ENCODE measurements at regions not wholly inside any gene's neighbourhood (a gene's known extent, or its start where the extent isn't known, plus 50 kb on each side); places are given as distances from the start of the nearest gene placed in this dataset.

- Histone ChIP-seq H3K27me3 (ENCODE audit: insufficient read depth, insufficient read length) (no peaks in the 10 kb centered on the region), H3K36me3 (ENCODE audit: insufficient read depth, insufficient read length, low read length) (no peaks in the 10 kb centered on the region), H3K9me3 (ENCODE audit: insufficient read depth, low read length) (peaks cover 6% of the 10 kb centered on the region; the same call in 1 of the 2 replicates), H3K4me3 (ENCODE audit: insufficient read length, low read depth) (no peak overlapping the region), H3K4me1 (ENCODE audit: insufficient read depth, insufficient read length) (no peaks in the 10 kb centered on the region), H3K9ac (ENCODE audit: insufficient read length, low read depth) (no peak overlapping the region)
- TF ChIP-seq ZNF274 (IDR thresholded peaks at IDR 0.05; ENCODE audit: low read depth, low read length) (no peak), SUZ12 (IDR thresholded peaks at IDR 0.05; ENCODE audit: extremely low read depth, insufficient read depth, insufficient read length) (no peak), YY1 (IDR thresholded peaks at IDR 0.05; ENCODE audit: insufficient read depth, insufficient read length) (no peak)
- no peak for DNase-seq (ENCODE audit: low read depth, low spot score)
Measured at GRCh38 chr4:124462954-124463828, 249.3 kb downstream of the ANKRD50 start.

- Histone ChIP-seq H3K36me3 (ENCODE audit: insufficient read depth, insufficient read length, low read length) (no peaks in the 10 kb centered on the region), H3K9me3 (ENCODE audit: insufficient read depth, low read length) (peaks cover 6% of the 10 kb centered on the region; the same call in 1 of the 2 replicates), H3K4me3 (ENCODE audit: insufficient read length, low read depth) (no peak overlapping the region), H3K4me1 (ENCODE audit: insufficient read depth, insufficient read length) (no peaks in the 10 kb centered on the region), H3K9ac (ENCODE audit: insufficient read length, low read depth) (no peak overlapping the region), H3K27me3 (ENCODE audit: insufficient read depth, insufficient read length) (no peaks in the 10 kb centered on the region)
- TF ChIP-seq YY1 (IDR thresholded peaks at IDR 0.05; ENCODE audit: insufficient read depth, insufficient read length) (no peak), SUZ12 (IDR thresholded peaks at IDR 0.05; ENCODE audit: extremely low read depth, insufficient read depth, insufficient read length) (no peak), ZNF274 (IDR thresholded peaks at IDR 0.05; ENCODE audit: low read depth, low read length) (no peak)
- DNase-seq (ENCODE audit: low read depth, low spot score), result no peak
Measured at GRCh38 chr4:124464836-124465235, 247.7 kb downstream of the ANKRD50 start.

GRCh38 chr4:124468360-124468759, 244.2 kb downstream of the ANKRD50 start:
- Histone ChIP-seq H3K4me3 (ENCODE audit: insufficient read length, low read depth) (no peak overlapping the region), H3K36me3 (ENCODE audit: insufficient read depth, insufficient read length, low read length) (no peaks in the 10 kb centered on the region), H3K27me3 (ENCODE audit: insufficient read depth, insufficient read length) (no peaks in the 10 kb centered on the region), H3K4me1 (ENCODE audit: insufficient read depth, insufficient read length) (no peaks in the 10 kb centered on the region), H3K9me3 (ENCODE audit: insufficient read depth, low read length) (peaks cover 13% of the 10 kb centered on the region; the same call in 1 of the 2 replicates), H3K9ac (ENCODE audit: insufficient read length, low read depth) (no peak overlapping the region)
- TF ChIP-seq ZNF274 (IDR thresholded peaks at IDR 0.05; ENCODE audit: low read depth, low read length) (no peak), SUZ12 (IDR thresholded peaks at IDR 0.05; ENCODE audit: extremely low read depth, insufficient read depth, insufficient read length) (no peak), YY1 (IDR thresholded peaks at IDR 0.05; ENCODE audit: insufficient read depth, insufficient read length) (no peak)
- DNase-seq (ENCODE audit: low read depth, low spot score), result no peak

GRCh38 chr4:124469981-124470380, 242.6 kb downstream of the ANKRD50 start:
- TF ChIP-seq ZNF274 (IDR thresholded peaks at IDR 0.05; ENCODE audit: low read depth, low read length) (no peak), YY1 (IDR thresholded peaks at IDR 0.05; ENCODE audit: insufficient read depth, insufficient read length) (no peak), SUZ12 (IDR thresholded peaks at IDR 0.05; ENCODE audit: extremely low read depth, insufficient read depth, insufficient read length) (no peak)
- Histone ChIP-seq H3K36me3 (ENCODE audit: insufficient read depth, insufficient read length, low read length) (no peaks in the 10 kb centered on the region), H3K9ac (ENCODE audit: insufficient read length, low read depth) (no peak overlapping the region), H3K9me3 (ENCODE audit: insufficient read depth, low read length) (peaks cover 13% of the 10 kb centered on the region; the same call in 1 of the 2 replicates), H3K27me3 (ENCODE audit: insufficient read depth, insufficient read length) (no peaks in the 10 kb centered on the region), H3K4me3 (ENCODE audit: insufficient read length, low read depth) (no peak overlapping the region), H3K4me1 (ENCODE audit: insufficient read depth, insufficient read length) (no peaks in the 10 kb centered on the region)
- no peak for DNase-seq (ENCODE audit: low read depth, low spot score)

- no peak overlapping the region for H3K9ac ChIP-seq (ENCODE audit: insufficient read length, low read depth)
- TF ChIP-seq SUZ12 (IDR thresholded peaks at IDR 0.05; ENCODE audit: extremely low read depth, insufficient read depth, insufficient read length) (no peak), ZNF274 (IDR thresholded peaks at IDR 0.05; ENCODE audit: low read depth, low read length) (no peak), YY1 (IDR thresholded peaks at IDR 0.05; ENCODE audit: insufficient read depth, insufficient read length) (no peak)
- H3K27me3 ChIP-seq (ENCODE audit: insufficient read depth, insufficient read length), result no peaks in the 10 kb centered on the region
Measured at GRCh38 chr4:124478470-124478869, 234.1 kb downstream of the ANKRD50 start.

GRCh38 chr4:124480061-124480460, 232.5 kb downstream of the ANKRD50 start:
- H3K4me3 ChIP-seq (ENCODE audit: insufficient read length, low read depth), result no peak overlapping the region
- no peaks in the 10 kb centered on the region for H3K9me3 ChIP-seq (ENCODE audit: insufficient read depth, low read length)
- no peak for DNase-seq (ENCODE audit: low read depth, low spot score)
- no peaks in the 10 kb centered on the region for H3K36me3 ChIP-seq (ENCODE audit: insufficient read depth, insufficient read length, low read length)
- no peak for TF ChIP-seq ZNF274 (IDR thresholded peaks at IDR 0.05; ENCODE audit: low read depth, low read length)
- TF ChIP-seq SUZ12 (IDR thresholded peaks at IDR 0.05; ENCODE audit: extremely low read depth, insufficient read depth, insufficient read length), result no peak
- TF ChIP-seq YY1 (IDR thresholded peaks at IDR 0.05; ENCODE audit: insufficient read depth, insufficient read length), result no peak
- H3K27me3 ChIP-seq (ENCODE audit: insufficient read depth, insufficient read length), result no peaks in the 10 kb centered on the region
- H3K9ac ChIP-seq (ENCODE audit: insufficient read length, low read depth), result no peak overlapping the region
- no peaks in the 10 kb centered on the region for H3K4me1 ChIP-seq (ENCODE audit: insufficient read depth, insufficient read length)

More at GRCh38 chr4:124478470-124478869, 234.1 kb downstream of the ANKRD50 start:
- DNase-seq (ENCODE audit: low read depth, low spot score), result no peak
- no peaks in the 10 kb centered on the region for H3K9me3 ChIP-seq (ENCODE audit: insufficient read depth, low read length)
- no peaks in the 10 kb centered on the region for H3K36me3 ChIP-seq (ENCODE audit: insufficient read depth, insufficient read length, low read length)
- no peaks in the 10 kb centered on the region for H3K4me1 ChIP-seq (ENCODE audit: insufficient read depth, insufficient read length)
- no peak overlapping the region for H3K4me3 ChIP-seq (ENCODE audit: insufficient read length, low read depth)

- Histone ChIP-seq H3K36me3 (ENCODE audit: insufficient read depth, insufficient read length, low read length) (no peaks in the 10 kb centered on the region), H3K4me1 (ENCODE audit: insufficient read depth, insufficient read length) (no peaks in the 10 kb centered on the region), H3K27me3 (ENCODE audit: insufficient read depth, insufficient read length) (no peaks in the 10 kb centered on the region), H3K4me3 (ENCODE audit: insufficient read length, low read depth) (no peak overlapping the region), H3K9ac (ENCODE audit: insufficient read length, low read depth) (no peak overlapping the region), H3K9me3 (ENCODE audit: insufficient read depth, low read length) (no peaks in the 10 kb centered on the region)
- DNase-seq (ENCODE audit: low read depth, low spot score), result no peak
- TF ChIP-seq YY1 (IDR thresholded peaks at IDR 0.05; ENCODE audit: insufficient read depth, insufficient read length), result no peak
- no peak for TF ChIP-seq SUZ12 (IDR thresholded peaks at IDR 0.05; ENCODE audit: extremely low read depth, insufficient read depth, insufficient read length)
- TF ChIP-seq ZNF274 (IDR thresholded peaks at IDR 0.05; ENCODE audit: low read depth, low read length), result no peak
Measured at GRCh38 chr4:124481123-124481522, 231.4 kb downstream of the ANKRD50 start.

All from NT2/D1 (cell line).